Small intestine (tissue), 7 donors: ENCODE measurements at regions not wholly inside any gene's neighbourhood (a gene's known extent, or its start where the extent isn't known, plus 50 kb on each side); places are given as distances from the start of the nearest gene placed in this dataset.

Source experiments
- DNase-seq, 2 donors: peaks; one replicate each; pipeline versions ENCODE4 v3.0.0 to v3.0.0-alpha.2; 2013
- FAIRE-seq: peaks from 2 replicates; lab custom pipeline; 2012; peaks lifted over from hg19 to GRCh38; lab: Jason Lieb, UNC
- H3K27ac ChIP-seq, 3 donors: one replicate each; pipeline ENCODE4 v1.5.1; 2013; ENCODE audit warnings: low read length in 2 of 3, mild to moderate bottlenecking in 2 of 3, control low read depth in 1 of 3, inconsistent platforms in 1 of 3, low read depth in 1 of 3, moderate library complexity in 1 of 3
- H3K27me3 ChIP-seq, 3 donors: one replicate each; pipeline ENCODE4 v1.6.1; 2013; ENCODE audit warnings: low read length in 3 of 3, inconsistent platforms in 1 of 3; ENCODE audit not compliant: control insufficient read depth in 3 of 3, insufficient read depth in 3 of 3
- H3K36me3 ChIP-seq, 3 donors: one replicate each; pipeline ENCODE4 v1.6.1; 2013; ENCODE audit warnings: low read length in 3 of 3, inconsistent platforms in 1 of 3, low read depth in 1 of 3, mild to moderate bottlenecking in 1 of 3, moderate library complexity in 1 of 3; ENCODE audit not compliant: control insufficient read depth in 3 of 3, insufficient read depth in 2 of 3
- H3K4me1 ChIP-seq, 3 donors: one replicate each; pipeline ENCODE4 v1.6.1; 2013; ENCODE audit warnings: low read length in 2 of 3, inconsistent platforms in 1 of 3, low read depth in 1 of 3, mild to moderate bottlenecking in 1 of 3, moderate library complexity in 1 of 3; ENCODE audit not compliant: control insufficient read depth in 3 of 3, insufficient read depth in 2 of 3
- H3K4me3 ChIP-seq, 3 donors: one replicate each; pipeline ENCODE4 v1.5.1; 2013; ENCODE audit warnings: low read length in 3 of 3, control low read depth in 1 of 3, inconsistent platforms in 1 of 3, low read depth in 1 of 3, mild to moderate bottlenecking in 1 of 3, moderate library complexity in 1 of 3
- H3K9me3 ChIP-seq, 2 donors: one replicate each; pipeline ENCODE4 v1.6.1; 2013; ENCODE audit warnings: low read depth in 1 of 2, low read length in 1 of 2; ENCODE audit not compliant: control insufficient read depth in 2 of 2, insufficient read depth in 1 of 2
- WGBS, 3 donors: extraction: QIAGEN DNeasy Blood & Tissue Kit; methylation state at CpG; one replicate each; pipeline ENCODE4 v1.1.7; 2013; 5-methylcytosine and 5-hydroxymethylcytosine counted together
- donor health status: healthy with polysubstance abuse.
- donor health status: control.
- donor health status: control.
- donor health status: Bipolar disorder and iron deficiency.
- donor health status: healthy.

DNA sequence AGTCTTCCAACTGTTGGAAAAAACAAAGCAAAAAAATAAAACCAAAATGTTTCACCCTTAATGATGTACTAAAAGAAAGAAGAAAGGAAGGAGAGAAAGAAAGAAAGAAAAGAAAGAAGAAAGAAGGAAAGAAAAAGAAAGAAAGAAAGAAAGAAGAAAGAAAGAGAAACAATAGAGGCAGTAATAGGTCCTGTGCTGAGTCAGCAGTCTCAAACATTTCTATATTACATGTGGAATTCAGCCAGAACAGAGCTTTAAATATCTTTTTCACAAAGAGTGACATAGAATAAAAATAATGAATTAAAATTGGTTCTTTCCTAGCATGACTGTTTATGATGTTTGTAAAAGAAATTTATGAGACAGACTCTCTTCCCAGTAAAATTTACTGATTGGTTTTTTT is 1135.3 kb upstream of the CDH8 start:
- no peak for FAIRE-seq
- Histone ChIP-seq H3K4me3 (no peak overlapping the region), H3K4me1 (no peaks in the 10 kb centered on the region), H3K36me3 (no peaks in the 10 kb centered on the region), H3K9me3 (no peaks in the 10 kb centered on the region), H3K27ac (no peak overlapping the region), H3K27me3 (no peaks in the 10 kb centered on the region)
- DNase-seq = no peak

GRCh38 chr16:63169100-63169499 is 1132.9 kb upstream of the CDH8 start:
- H3K27ac ChIP-seq = no peak overlapping the region
- no peaks in the 10 kb centered on the region for H3K9me3 ChIP-seq
- DNase-seq (no peak), FAIRE-seq (no peak)
- H3K36me3 ChIP-seq = no peaks in the 10 kb centered on the region
- no peaks in the 10 kb centered on the region for H3K27me3 ChIP-seq
- no peak overlapping the region for H3K4me3 ChIP-seq
- H3K4me1 ChIP-seq = no peaks in the 10 kb centered on the region
- 83 to 89% (median 86%) methylated on average over 2 of the region's 2 CpGs for WGBS, 3 donors

DNA sequence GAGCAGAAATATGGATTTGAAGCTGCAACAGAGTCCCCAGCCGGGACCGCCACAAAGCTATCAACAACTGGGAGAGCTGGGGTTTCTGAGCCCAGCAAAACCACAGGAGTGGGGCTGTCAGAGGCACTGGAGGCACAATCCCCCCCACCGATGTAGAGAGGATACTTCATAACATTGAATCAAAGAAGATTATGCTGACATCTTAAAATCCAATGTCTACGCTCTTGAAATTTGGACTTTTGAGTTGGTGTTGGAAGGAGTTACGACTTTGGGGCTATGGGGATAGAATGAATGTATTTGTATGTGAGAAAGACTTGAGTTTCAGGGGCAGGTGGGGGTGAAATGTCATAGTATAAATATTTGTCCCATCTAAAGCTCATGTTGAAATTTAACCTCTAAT is 1121.6 kb upstream of the CDH8 start:
- H3K9me3 ChIP-seq = no peaks in the 10 kb centered on the region
- DNase-seq (no peak), FAIRE-seq (no peak)
- 85 to 86% (median 86%) methylated on average over 5 of the region's 5 CpGs for WGBS, 3 donors
- H3K27me3 ChIP-seq = no peaks in the 10 kb centered on the region
- no peaks in the 10 kb centered on the region for H3K36me3 ChIP-seq
- no peaks in the 10 kb centered on the region for H3K4me1 ChIP-seq
- no peak overlapping the region for H3K27ac ChIP-seq
- H3K4me3 ChIP-seq = no peak overlapping the region

DNA sequence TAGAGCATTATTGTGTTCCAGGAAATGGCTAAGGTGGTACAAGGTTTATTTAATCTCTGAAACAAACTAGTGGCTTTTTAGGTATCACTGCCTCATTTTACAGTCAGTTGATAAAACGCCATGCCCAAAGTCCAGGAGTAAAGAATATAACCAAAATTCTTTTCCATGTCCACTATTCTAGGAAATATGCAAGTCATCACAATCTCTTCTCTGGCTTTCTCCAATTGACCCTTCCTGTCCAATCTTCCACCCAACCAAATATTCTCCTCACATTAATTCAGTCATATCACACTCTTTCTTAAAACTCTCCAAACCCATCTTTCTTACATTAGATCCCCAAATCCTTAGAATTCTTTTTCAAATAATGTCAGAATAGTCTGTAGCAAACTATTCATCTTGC is 1110.0 kb upstream of the CDH8 start:
- Histone ChIP-seq H3K9me3 (no peaks in the 10 kb centered on the region), H3K4me3 (no peak overlapping the region), H3K4me1 (no peaks in the 10 kb centered on the region), H3K27me3 (no peaks in the 10 kb centered on the region), H3K36me3 (no peaks in the 10 kb centered on the region), H3K27ac (no peak overlapping the region)
- no peak for FAIRE-seq
- 65 to 85% (median 75%) methylated on average over 1 of the region's 1 CpG for WGBS, 3 donors
- no peak for DNase-seq

GRCh38 chr16:63145411-63145810 is 1109.2 kb upstream of the CDH8 start:
- DNase-seq (no peak), FAIRE-seq (no peak)
- no peaks in the 10 kb centered on the region for H3K27me3 ChIP-seq
- no peaks in the 10 kb centered on the region for H3K9me3 ChIP-seq
- no peak overlapping the region for H3K27ac ChIP-seq
- no peaks in the 10 kb centered on the region for H3K36me3 ChIP-seq
- no peak overlapping the region for H3K4me3 ChIP-seq
- WGBS, 3 donors = 89 to 95% (median 95%) methylated on average over 1 of the region's 1 CpG
- H3K4me1 ChIP-seq = no peaks in the 10 kb centered on the region

GRCh38 chr16:63135069-63135468 is 1098.8 kb upstream of the CDH8 start:
- Histone ChIP-seq H3K27ac (no peak overlapping the region), H3K9me3 (no peaks in the 10 kb centered on the region), H3K36me3 (no peaks in the 10 kb centered on the region), H3K4me3 (no peak overlapping the region), H3K4me1 (no peaks in the 10 kb centered on the region), H3K27me3 (no peaks in the 10 kb centered on the region)
- FAIRE-seq (no peak), DNase-seq (no peak)
- 79 to 83% (median 80%) methylated on average over 2 of the region's 2 CpGs for WGBS, 3 donors

DNA sequence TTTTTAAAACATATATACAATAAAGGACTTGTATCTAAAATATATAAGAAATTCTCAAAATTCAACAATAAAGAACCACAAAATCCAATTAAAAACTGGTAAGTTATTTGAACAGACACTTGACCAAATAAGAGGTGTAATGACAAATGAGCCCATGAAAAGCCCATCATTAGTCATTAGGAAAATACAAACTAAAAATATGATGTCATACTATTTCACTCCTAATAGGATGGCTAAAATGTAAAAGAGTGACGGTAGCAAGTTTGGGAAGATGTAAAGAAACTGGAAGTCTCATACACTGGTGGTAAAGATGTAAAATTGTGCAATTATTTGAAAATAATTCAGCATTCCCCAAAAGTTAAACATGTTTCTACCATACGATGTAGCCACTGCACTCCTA is 1095.3 kb upstream of the CDH8 start:
- Histone ChIP-seq H3K4me3 (no peak overlapping the region), H3K9me3 (no peaks in the 10 kb centered on the region), H3K27ac (no peak overlapping the region), H3K4me1 (no peaks in the 10 kb centered on the region), H3K36me3 (no peaks in the 10 kb centered on the region), H3K27me3 (no peaks in the 10 kb centered on the region)
- 82 to 86% (median 83%) methylated on average over 2 of the region's 2 CpGs for WGBS, 3 donors
- FAIRE-seq = no peak
- no peak for DNase-seq

DNA sequence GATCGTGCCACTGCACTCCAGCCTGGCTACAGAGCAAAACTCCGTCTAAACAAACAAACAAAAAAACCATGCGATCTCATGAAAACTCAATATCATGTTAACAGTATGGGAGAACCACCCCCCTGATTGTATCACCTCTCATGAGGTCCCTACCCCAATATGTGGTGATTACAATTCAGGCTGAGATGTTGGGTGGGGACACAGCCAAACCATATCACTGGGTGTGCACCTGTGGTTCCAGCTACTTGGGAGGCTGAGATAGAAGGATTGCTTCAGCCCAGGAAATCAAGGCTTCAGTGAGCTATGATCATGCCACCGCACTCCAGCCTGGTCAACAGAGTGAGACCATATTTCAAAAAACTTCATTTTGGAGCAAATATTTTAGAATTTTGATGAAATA is 1094.7 kb upstream of the CDH8 start:
- no peak for FAIRE-seq
- Histone ChIP-seq H3K9me3 (no peaks in the 10 kb centered on the region), H3K4me1 (no peaks in the 10 kb centered on the region), H3K36me3 (no peaks in the 10 kb centered on the region), H3K27me3 (no peaks in the 10 kb centered on the region), H3K4me3 (no peak overlapping the region), H3K27ac (no peak overlapping the region)
- 90 to 92% (median 92%) methylated on average over 4 of the region's 4 CpGs for WGBS, 3 donors
- DNase-seq = no peak

GRCh38 chr16:63129411-63130125 is 1093.3 kb upstream of the CDH8 start:
- Histone ChIP-seq H3K4me3 (no peak overlapping the region), H3K27me3 (no peaks in the 10 kb centered on the region), H3K27ac (no peak overlapping the region), H3K36me3 (no peaks in the 10 kb centered on the region), H3K9me3 (no peaks in the 10 kb centered on the region), H3K4me1 (no peaks in the 10 kb centered on the region)
- DNase-seq = no peak
- FAIRE-seq = no peak
- 93 to 96% (median 94%) methylated on average over 32 to 46 of the region's 46 CpGs for WGBS, 3 donors
